Thoracic aorta (tissue), 2 donors: ENCODE measurements at regions not wholly inside any gene's neighbourhood (a gene's known extent, or its start where the extent isn't known, plus 50 kb on each side); places are given as distances from the start of the nearest gene placed in this dataset.

Experiments used
- ATAC-seq: fragments of 150-250 bp; one replicate; pipeline ENCODE4 v1.8.0; 2017; ENCODE audit warnings: low read depth; ENCODE audit not compliant: insufficient number of reproducible peaks, low FRiP score
- DNase-seq: peaks from one replicate; pipeline ENCODE4 v3.0.0-alpha.2; 2020; ENCODE audit warnings: low spot score
- H3K27ac ChIP-seq, 2 donors: fragments of 200-600 bp; sonication (generic); 1 replicate in 1 of 2; 2 replicates in 1 of 2; pipeline ENCODE4 v1.5.1; 2016; ENCODE audit warnings: mild to moderate bottlenecking in 2 of 2, moderate library complexity in 2 of 2
- H3K27me3 ChIP-seq: fragments of 200-600 bp; sonication (generic); replicated peaks from 2 replicates; pipeline ENCODE4 v1.6.0; 2016; ENCODE audit warnings: mild to moderate bottlenecking; ENCODE audit not compliant: insufficient read depth
- H3K36me3 ChIP-seq: fragments of 200-600 bp; sonication (generic); one replicate; pipeline ENCODE4 v1.5.1; 2016
- H3K4me1 ChIP-seq, 2 donors: fragments of 200-600 bp; sonication (generic); 1 replicate in 1 of 2; 2 replicates in 1 of 2; pipeline versions ENCODE4 v1.5.1 to v1.6.0; 2016; ENCODE audit warnings: low read depth in 2 of 2, mild to moderate bottlenecking in 1 of 2; ENCODE audit not compliant: control insufficient read depth in 1 of 2
- H3K4me3 ChIP-seq: fragments of 200-600 bp; sonication (generic); 2 replicates; pipeline ENCODE4 v1.5.1; 2016; ENCODE audit warnings: mild to moderate bottlenecking
- H3K9me3 ChIP-seq: fragments of 200-600 bp; sonication (generic); 2 replicates; pipeline ENCODE4 v1.5.1; 2016
- CTCF ChIP-seq: fragments of 200-600 bp; sonication (generic); IDR thresholded peaks from one replicate; pipeline ENCODE4 v1.5.1; 2019; ENCODE audit warnings: antibody characterized with exemption

- DNase-seq (no peak), ATAC-seq (no peak)
- H3K4me3 ChIP-seq, result no peak overlapping the region
- H3K27ac ChIP-seq, result no peak overlapping the region
- no peaks in the 10 kb centered on the region for H3K27me3 ChIP-seq
- no peaks in the 10 kb centered on the region for H3K36me3 ChIP-seq
- H3K4me1 ChIP-seq, result no peaks in the 10 kb centered on the region
- no peak for TF ChIP-seq CTCF
- no peaks in the 10 kb centered on the region for H3K9me3 ChIP-seq
These were observed 53.8 kb upstream of the SGPP1 start for GRCh38 chr14:63781686-63782085.

GRCh38 chr14:63782683-63783389 lies 55.0 kb upstream of the SGPP1 start:
- Histone ChIP-seq H3K27me3 (no peaks in the 10 kb centered on the region), H3K4me1 (no peaks in the 10 kb centered on the region), H3K4me3 (no peak overlapping the region), H3K27ac (no peak overlapping the region), H3K36me3 (no peaks in the 10 kb centered on the region), H3K9me3 (no peaks in the 10 kb centered on the region)
- DNase-seq (no peak), ATAC-seq (no peak)
- TF ChIP-seq CTCF, result no peak

GRCh38 chr14:63788011-63788933 lies 60.4 kb upstream of the SGPP1 start:
- no peak for TF ChIP-seq CTCF
- no peaks in the 10 kb centered on the region for H3K27me3 ChIP-seq
- H3K36me3 ChIP-seq, result no peaks in the 10 kb centered on the region
- peak overlapping the region; percentile 45 for H3K4me3 ChIP-seq
- ATAC-seq (no peak), DNase-seq (no peak)
- H3K9me3 ChIP-seq, result no peaks in the 10 kb centered on the region
- no peak overlapping the region for H3K27ac ChIP-seq
- H3K4me1 ChIP-seq, result peaks cover 0 to 7% of the 10 kb centered on the region in 2 donors

GRCh38 chr14:63793376-63793775 lies 59.4 kb upstream of the SYNE2 start:
- DNase-seq, result no peak
- H3K27me3 ChIP-seq, result no peaks in the 10 kb centered on the region
- no peak for TF ChIP-seq CTCF
- no peak overlapping the region for H3K4me3 ChIP-seq
- ATAC-seq, result no peak
- peaks cover 0 to 1% of the 10 kb centered on the region in 2 donors for H3K4me1 ChIP-seq
- H3K27ac ChIP-seq, result no peak overlapping the region
- no peaks in the 10 kb centered on the region for H3K9me3 ChIP-seq
- H3K36me3 ChIP-seq, result no peaks in the 10 kb centered on the region

- no peak overlapping the region for H3K4me3 ChIP-seq
- no peaks in the 10 kb centered on the region for H3K36me3 ChIP-seq
- no peaks in the 10 kb centered on the region for H3K9me3 ChIP-seq
- no peak for TF ChIP-seq CTCF
- no peak for ATAC-seq
- peaks cover 0 to 7% of the 10 kb centered on the region in 2 donors for H3K4me1 ChIP-seq
- DNase-seq, result no peak
- no peak overlapping the region for H3K27ac ChIP-seq
- H3K27me3 ChIP-seq, result no peaks in the 10 kb centered on the region
These were observed 57.3 kb upstream of the SYNE2 start for GRCh38 chr14:63795532-63795931.
